ENCODE measurements at regions not wholly inside any gene's neighbourhood (a gene's known extent, or its start where the extent isn't known, plus 50 kb on each side); places are given as distances from the start of the nearest gene placed in this dataset.

GRCh38 chr5:40395251-40395650 lies 284.5 kb upstream of the PTGER4 start:
- DNase-seq (ENCODE audit: low read depth, low spot score) = no peak
- no peak for TF ChIP-seq CTCF (IDR thresholded peaks at IDR 0.05; ENCODE audit: insufficient read depth, low read length, missing control alignments)
- ChIA-PET CTCF (no interaction called here), POLR2A (no interaction called here)
- no peak overlapping the region for H3K4me3 ChIP-seq (ENCODE audit: low read depth, low read length)

- no peak for DNase-seq (ENCODE audit: low read depth, low spot score)
- TF ChIP-seq CTCF (IDR thresholded peaks at IDR 0.05; ENCODE audit: insufficient read depth, low read length, missing control alignments) = no peak
- ChIA-PET CTCF (no interaction called here), POLR2A (no interaction called here)
- H3K4me3 ChIP-seq (ENCODE audit: low read depth, low read length) = no peak overlapping the region
These were observed 285.0 kb upstream of the PTGER4 start for GRCh38 chr5:40394698-40395097.

- no peak for DNase-seq (ENCODE audit: low read depth, low spot score)
- POLR2A ChIA-PET = no interaction called here
- no peak overlapping the region for H3K4me3 ChIP-seq (ENCODE audit: low read depth, low read length)
- CTCF ChIA-PET = interaction anchor here (1.4 kb wide), 1 partner anchor 10 kb away, joined by 3 read pairs; no protein-coding TSS in a partner anchor
- TF ChIP-seq CTCF (IDR thresholded peaks at IDR 0.05; ENCODE audit: insufficient read depth, low read length, missing control alignments) = no peak
These were observed 288.1 kb upstream of the PTGER4 start for GRCh38 chr5:40391642-40392041.

- TF ChIP-seq CTCF (IDR thresholded peaks at IDR 0.05; ENCODE audit: insufficient read depth, low read length, missing control alignments) = no peak
- ChIA-PET CTCF (no interaction called here), POLR2A (no interaction called here)
- DNase-seq (ENCODE audit: low read depth, low spot score) = no peak
- H3K4me3 ChIP-seq (ENCODE audit: low read depth, low read length) = no peak overlapping the region
These were observed 289.2 kb upstream of the PTGER4 start for GRCh38 chr5:40390281-40391149.

- ChIA-PET POLR2A (no interaction called here), CTCF (interaction anchor here (1.2 kb wide), 2 partner anchors 13 to 441 kb away, joined by 3 read pairs; no protein-coding TSS in a partner anchor)
- DNase-seq (ENCODE audit: low read depth, low spot score) = no peak
These were observed 290.1 kb upstream of the PTGER4 start for GRCh38 chr5:40389591-40389990.

More at GRCh38 chr5:40389591-40389990, 290.1 kb upstream of the PTGER4 start:
- TF ChIP-seq CTCF (IDR thresholded peaks at IDR 0.05; ENCODE audit: insufficient read depth, low read length, missing control alignments) = no peak
- H3K4me3 ChIP-seq (ENCODE audit: low read depth, low read length) = no peak overlapping the region
